ENCODE measurements at regions not wholly inside any gene's neighbourhood (a gene's known extent, or its start where the extent isn't known, plus 50 kb on each side); places are given as distances from the start of the nearest gene placed in this dataset.

GRCh38 chr3:105233010-105233409, 133.7 kb upstream of the ALCAM start:
- H3K27me3 Mint-ChIP-seq (ENCODE audit: low read depth), result no peaks in the 10 kb centered on the region
- peaks cover under 1% of the 10 kb centered on the region for H3K4me1 Mint-ChIP-seq
- H3K9me3 Mint-ChIP-seq, result no peaks in the 10 kb centered on the region
- no peak overlapping the region for H3K27ac Mint-ChIP-seq
- TF ChIP-seq CTCF (IDR thresholded peaks at IDR 0.05; ENCODE audit: unreplicated experiment in 3 of 3), result no peak
- H3K4me3 Mint-ChIP-seq, result no peak overlapping the region
- no peaks in the 10 kb centered on the region for H3K36me3 Mint-ChIP-seq (ENCODE audit: low read depth)

GRCh38 chr3:105235221-105235620, 131.5 kb upstream of the ALCAM start:
- Mint-ChIP-seq H3K4me1 (peaks cover 8% of the 10 kb centered on the region), H3K4me3 (no peak overlapping the region), H3K36me3 (ENCODE audit: low read depth) (no peaks in the 10 kb centered on the region), H3K27ac (no peak overlapping the region), H3K27me3 (ENCODE audit: low read depth) (no peaks in the 10 kb centered on the region), H3K9me3 (no peaks in the 10 kb centered on the region)
- no peak for TF ChIP-seq CTCF (IDR thresholded peaks at IDR 0.05; ENCODE audit: unreplicated experiment in 3 of 3)

- Mint-ChIP-seq H3K27ac (no peak overlapping the region), H3K9me3 (no peaks in the 10 kb centered on the region), H3K27me3 (ENCODE audit: low read depth) (no peaks in the 10 kb centered on the region), H3K4me3 (no peak overlapping the region), H3K36me3 (ENCODE audit: low read depth) (no peaks in the 10 kb centered on the region), H3K4me1 (peaks cover 8% of the 10 kb centered on the region)
- no peak for TF ChIP-seq CTCF (IDR thresholded peaks at IDR 0.05; ENCODE audit: unreplicated experiment in 3 of 3)
Measured at GRCh38 chr3:105235785-105236184, 130.9 kb upstream of the ALCAM start.

GRCh38 chr3:105238367-105238766, 128.3 kb upstream of the ALCAM start:
- H3K27me3 Mint-ChIP-seq (ENCODE audit: low read depth), result no peaks in the 10 kb centered on the region
- no peak overlapping the region for H3K27ac Mint-ChIP-seq
- peaks cover 8% of the 10 kb centered on the region for H3K4me1 Mint-ChIP-seq
- TF ChIP-seq CTCF (IDR thresholded peaks at IDR 0.05; ENCODE audit: unreplicated experiment in 3 of 3), result no peak
- H3K4me3 Mint-ChIP-seq, result no peak overlapping the region
- H3K9me3 Mint-ChIP-seq, result no peaks in the 10 kb centered on the region
- no peaks in the 10 kb centered on the region for H3K36me3 Mint-ChIP-seq (ENCODE audit: low read depth)

GRCh38 chr3:105243076-105243475, 123.6 kb upstream of the ALCAM start:
- peaks cover 4% of the 10 kb centered on the region for H3K9me3 Mint-ChIP-seq
- no peak for TF ChIP-seq CTCF (IDR thresholded peaks at IDR 0.05; ENCODE audit: unreplicated experiment in 3 of 3)
- no peaks in the 10 kb centered on the region for H3K36me3 Mint-ChIP-seq (ENCODE audit: low read depth)
- H3K27me3 Mint-ChIP-seq (ENCODE audit: low read depth), result no peaks in the 10 kb centered on the region
- peaks cover 18% of the 10 kb centered on the region for H3K4me1 Mint-ChIP-seq
- H3K27ac Mint-ChIP-seq, result peak overlapping the region in 1 of 3 experiments; percentile 5
- H3K4me3 Mint-ChIP-seq, result no peak overlapping the region

GRCh38 chr3:105246536-105246935, 120.2 kb upstream of the ALCAM start:
- Mint-ChIP-seq H3K9me3 (peaks cover 23% of the 10 kb centered on the region), H3K4me1 (peaks cover 12% of the 10 kb centered on the region), H3K27ac (peak overlapping the region in 2 of 3 experiments; percentile 38 to 51), H3K27me3 (ENCODE audit: low read depth) (no peaks in the 10 kb centered on the region), H3K36me3 (ENCODE audit: low read depth) (no peaks in the 10 kb centered on the region), H3K4me3 (no peak overlapping the region)
- TF ChIP-seq CTCF (IDR thresholded peaks at IDR 0.05; ENCODE audit: unreplicated experiment in 3 of 3), result no peak
